ENCODE measurements at regions not wholly inside any gene's neighbourhood (a gene's known extent, or its start where the extent isn't known, plus 50 kb on each side); places are given as distances from the start of the nearest gene placed in this dataset.
A peak's percentile ranks its signal among the peaks of the same experiment; 100 is the strongest.

DNA sequence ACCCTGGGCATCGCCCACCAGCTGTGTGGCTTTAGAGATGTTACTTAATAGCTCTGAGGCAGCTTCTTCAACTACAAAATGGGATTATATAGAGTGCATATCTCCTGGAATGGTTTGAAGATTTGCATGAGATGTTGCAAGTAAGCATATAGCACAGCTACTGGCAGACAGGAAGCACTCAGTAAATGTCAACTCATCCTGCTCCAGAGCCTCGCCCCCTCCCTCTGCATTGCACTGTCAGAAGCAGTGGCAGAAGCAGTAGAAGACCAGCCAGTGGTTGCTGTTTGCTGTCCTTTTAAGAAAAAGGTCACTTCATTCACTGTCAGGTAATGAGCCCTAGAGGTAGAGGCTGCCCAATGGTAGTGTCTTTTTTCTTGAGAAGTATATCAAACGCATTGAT, 180.0 kb upstream of the GHITM start:
- Histone ChIP-seq H3K4me3 (ENCODE audit: insufficient read depth, low read depth, low read length) (no peak overlapping the region), H3K4me2 (ENCODE audit: low read length) (no peak overlapping the region), H3K27me3 (ENCODE audit: insufficient read depth, low read length) (no peaks in the 10 kb centered on the region), H3K9me3 (ENCODE audit: insufficient read depth, low read depth, low read length) (no peaks in the 10 kb centered on the region), H3K27ac (ENCODE audit: low read depth, low read length) (no peak overlapping the region), H4K20me1 (ENCODE audit: insufficient read depth, low read length) (no peaks in the 10 kb centered on the region), H3K9ac (ENCODE audit: low read length) (no peak overlapping the region), H3K79me2 (ENCODE audit: insufficient read depth, low read length) (no peaks in the 10 kb centered on the region), H3K4me1 (ENCODE audit: insufficient read depth, low read length) (no peaks in the 10 kb centered on the region), H3K36me3 (ENCODE audit: insufficient read depth, low read length) (no peaks in the 10 kb centered on the region), H2AFZ (ENCODE audit: low read depth, low read length) (no peak overlapping the region)
- no peak for FAIRE-seq
- Mint-ChIP-seq H3K27ac (ENCODE audit: unreplicated experiment) (no peak overlapping the region), H3K36me3 (ENCODE audit: low read depth, unreplicated experiment) (no peaks in the 10 kb centered on the region), H3K4me1 (ENCODE audit: low read depth, unreplicated experiment) (no peaks in the 10 kb centered on the region), H3K9me3 (ENCODE audit: unreplicated experiment) (peaks cover 3% of the 10 kb centered on the region), H3K27me3 (ENCODE audit: low read depth, unreplicated experiment) (peaks cover 9% of the 10 kb centered on the region), H3K4me3 (ENCODE audit: unreplicated experiment) (no peak overlapping the region)
- no peak for DNase-seq (ENCODE audit: low read depth)
- no peak for TF ChIP-seq EZH2 (IDR thresholded peaks at IDR 0.05; ENCODE audit: insufficient read depth, low read length)
- TF ChIP-seq, protein P1, sequence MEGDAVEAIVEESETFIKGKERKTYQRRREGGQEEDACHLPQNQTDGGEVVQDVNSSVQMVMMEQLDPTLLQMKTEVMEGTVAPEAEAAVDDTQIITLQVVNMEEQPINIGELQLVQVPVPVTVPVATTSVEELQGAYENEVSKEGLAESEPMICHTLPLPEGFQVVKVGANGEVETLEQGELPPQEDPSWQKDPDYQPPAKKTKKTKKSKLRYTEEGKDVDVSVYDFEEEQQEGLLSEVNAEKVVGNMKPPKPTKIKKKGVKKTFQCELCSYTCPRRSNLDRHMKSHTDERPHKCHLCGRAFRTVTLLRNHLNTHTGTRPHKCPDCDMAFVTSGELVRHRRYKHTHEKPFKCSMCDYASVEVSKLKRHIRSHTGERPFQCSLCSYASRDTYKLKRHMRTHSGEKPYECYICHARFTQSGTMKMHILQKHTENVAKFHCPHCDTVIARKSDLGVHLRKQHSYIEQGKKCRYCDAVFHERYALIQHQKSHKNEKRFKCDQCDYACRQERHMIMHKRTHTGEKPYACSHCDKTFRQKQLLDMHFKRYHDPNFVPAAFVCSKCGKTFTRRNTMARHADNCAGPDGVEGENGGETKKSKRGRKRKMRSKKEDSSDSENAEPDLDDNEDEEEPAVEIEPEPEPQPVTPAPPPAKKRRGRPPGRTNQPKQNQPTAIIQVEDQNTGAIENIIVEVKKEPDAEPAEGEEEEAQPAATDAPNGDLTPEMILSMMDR (IDR thresholded peaks at IDR 0.05; ENCODE audit: insufficient read depth, low read depth, low read length): no peak

DNA sequence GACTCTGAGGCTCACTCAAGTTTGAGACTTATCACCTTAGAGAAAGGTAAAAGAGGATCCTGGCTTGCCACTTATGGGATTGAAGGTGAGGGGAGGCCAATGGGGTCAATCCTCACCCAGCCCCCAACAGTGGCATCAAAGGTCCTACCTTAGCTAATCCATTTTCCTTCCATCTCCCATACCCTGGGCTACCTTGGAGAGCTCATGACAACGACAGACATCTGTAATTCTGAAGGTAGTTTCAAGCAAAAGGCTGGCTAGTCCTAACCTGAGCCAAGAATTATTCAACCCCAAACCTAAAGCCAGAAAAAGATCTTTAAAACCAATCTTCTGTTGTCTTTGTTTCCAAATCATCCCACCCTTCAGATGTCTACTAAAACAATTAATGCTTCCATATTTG, 179.2 kb upstream of the GHITM start:
- no peak for TF ChIP-seq EZH2 (IDR thresholded peaks at IDR 0.05; ENCODE audit: insufficient read depth, low read length)
- TF ChIP-seq, protein P1 (IDR thresholded peaks at IDR 0.05; ENCODE audit: insufficient read depth, low read depth, low read length): no peak
- Histone ChIP-seq H3K79me2 (ENCODE audit: insufficient read depth, low read length) (no peaks in the 10 kb centered on the region), H3K4me1 (ENCODE audit: insufficient read depth, low read length) (no peaks in the 10 kb centered on the region), H3K27me3 (ENCODE audit: insufficient read depth, low read length) (no peaks in the 10 kb centered on the region), H4K20me1 (ENCODE audit: insufficient read depth, low read length) (no peaks in the 10 kb centered on the region), H3K9ac (ENCODE audit: low read length) (no peak overlapping the region), H3K9me3 (ENCODE audit: insufficient read depth, low read depth, low read length) (no peaks in the 10 kb centered on the region), H3K4me3 (ENCODE audit: insufficient read depth, low read depth, low read length) (no peak overlapping the region), H3K36me3 (ENCODE audit: insufficient read depth, low read length) (no peaks in the 10 kb centered on the region), H2AFZ (ENCODE audit: low read depth, low read length) (no peak overlapping the region), H3K27ac (ENCODE audit: low read depth, low read length) (no peak overlapping the region), H3K4me2 (ENCODE audit: low read length) (no peak overlapping the region)
- H3K27ac Mint-ChIP-seq (ENCODE audit: unreplicated experiment): no peak overlapping the region
- no peak overlapping the region for H3K4me3 Mint-ChIP-seq (ENCODE audit: unreplicated experiment)
- FAIRE-seq: no peak
- H3K27me3 Mint-ChIP-seq (ENCODE audit: low read depth, unreplicated experiment): peaks cover 16% of the 10 kb centered on the region
- H3K36me3 Mint-ChIP-seq (ENCODE audit: low read depth, unreplicated experiment): no peaks in the 10 kb centered on the region
- H3K4me1 Mint-ChIP-seq (ENCODE audit: low read depth, unreplicated experiment): no peaks in the 10 kb centered on the region
- H3K9me3 Mint-ChIP-seq (ENCODE audit: unreplicated experiment): peaks cover 3% of the 10 kb centered on the region
- DNase-seq (ENCODE audit: low read depth): no peak

DNA sequence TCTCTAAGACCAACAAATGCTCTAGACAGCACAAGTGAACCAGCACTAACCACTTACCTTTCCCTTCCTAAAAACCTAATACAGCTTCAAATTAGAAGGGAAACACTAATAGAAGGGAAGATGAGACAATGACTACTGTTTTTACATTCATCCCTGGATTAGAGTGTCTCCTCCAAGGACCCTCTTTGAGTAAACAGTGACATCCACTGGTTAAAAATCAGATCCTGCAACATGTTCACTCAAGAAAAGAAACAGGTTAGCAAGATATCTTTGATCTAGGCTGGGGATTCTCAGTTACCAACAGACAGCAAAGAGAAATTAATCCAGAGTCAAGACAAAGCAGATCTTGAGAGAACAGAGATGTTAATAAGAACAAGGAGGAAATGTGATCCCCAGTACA, 177.7 kb upstream of the GHITM start:
- Histone ChIP-seq H3K4me1 (ENCODE audit: insufficient read depth, low read length) (no peaks in the 10 kb centered on the region), H3K9ac (ENCODE audit: low read length) (no peak overlapping the region), H4K20me1 (ENCODE audit: insufficient read depth, low read length) (no peaks in the 10 kb centered on the region), H3K9me3 (ENCODE audit: insufficient read depth, low read depth, low read length) (no peaks in the 10 kb centered on the region), H3K79me2 (ENCODE audit: insufficient read depth, low read length) (no peaks in the 10 kb centered on the region), H3K27ac (ENCODE audit: low read depth, low read length) (no peak overlapping the region), H3K4me2 (ENCODE audit: low read length) (no peak overlapping the region), H3K36me3 (ENCODE audit: insufficient read depth, low read length) (no peaks in the 10 kb centered on the region), H3K27me3 (ENCODE audit: insufficient read depth, low read length) (no peaks in the 10 kb centered on the region), H3K4me3 (ENCODE audit: insufficient read depth, low read depth, low read length) (no peak overlapping the region), H2AFZ (ENCODE audit: low read depth, low read length) (no peak overlapping the region)
- H3K27ac Mint-ChIP-seq (ENCODE audit: unreplicated experiment): no peak overlapping the region
- DNase-seq (ENCODE audit: low read depth) (no peak), FAIRE-seq (no peak)
- no peak overlapping the region for H3K4me3 Mint-ChIP-seq (ENCODE audit: unreplicated experiment)
- H3K27me3 Mint-ChIP-seq (ENCODE audit: low read depth, unreplicated experiment): peaks cover 17% of the 10 kb centered on the region
- peaks cover 2% of the 10 kb centered on the region for H3K4me1 Mint-ChIP-seq (ENCODE audit: low read depth, unreplicated experiment)
- TF ChIP-seq EZH2 (IDR thresholded peaks at IDR 0.05; ENCODE audit: insufficient read depth, low read length): no peak
- TF ChIP-seq, protein P1 (IDR thresholded peaks at IDR 0.05; ENCODE audit: insufficient read depth, low read depth, low read length): peak; percentile 4
- peaks cover 3% of the 10 kb centered on the region for H3K9me3 Mint-ChIP-seq (ENCODE audit: unreplicated experiment)
- no peaks in the 10 kb centered on the region for H3K36me3 Mint-ChIP-seq (ENCODE audit: low read depth, unreplicated experiment)
